ENCODE measurements at regions not wholly inside any gene's neighbourhood (a gene's known extent, or its start where the extent isn't known, plus 50 kb on each side); places are given as distances from the start of the nearest gene placed in this dataset.
"Not testable (repeated sequence)": the region's sequence is repeated elsewhere in the genome, so short reads cannot be mapped to it uniquely, and the experiment has no call there.

DNA sequence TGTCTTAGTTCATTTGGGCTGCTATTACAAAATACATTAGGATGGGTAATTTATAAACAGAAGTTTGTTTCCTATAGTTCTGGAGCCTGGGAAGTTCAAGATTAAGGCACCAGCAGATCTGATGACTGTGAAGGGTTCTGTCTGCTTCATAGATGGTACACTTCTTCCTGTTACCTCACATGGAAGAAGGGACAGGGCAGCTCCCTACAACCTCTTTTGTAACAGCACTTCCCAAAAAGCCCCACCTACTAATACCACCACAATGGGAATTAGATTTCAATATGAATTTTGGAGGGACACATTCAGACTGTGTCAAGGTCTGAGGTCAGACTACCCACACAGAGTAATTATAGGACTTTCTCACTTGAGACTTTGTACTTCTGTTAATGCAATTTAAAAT lies 260.3 kb downstream of the ARHGAP12 start:
- Histone ChIP-seq H3K36me3 (ENCODE audit: control insufficient read depth, low read length) (no peaks in the 10 kb centered on the region), H3K9me3 (ENCODE audit: control insufficient read depth, insufficient read depth, low read length) (no peaks in the 10 kb centered on the region), H3K4me3 (ENCODE audit: low read length) (no peak overlapping the region), H4K20me1 (ENCODE audit: control insufficient read depth, insufficient read depth, low read depth, low read length) (no peaks in the 10 kb centered on the region), H3K4me1 (ENCODE audit: control insufficient read depth, low read length) (no peaks in the 10 kb centered on the region), H3K79me2 (ENCODE audit: control insufficient read depth, low read length) (no peaks in the 10 kb centered on the region), H3K4me2 (ENCODE audit: low read length) (no peak overlapping the region), H3K27me3 (ENCODE audit: control insufficient read depth, low read length) (peaks cover 4% of the 10 kb centered on the region; the same call in 1 of the 2 replicates), H3K27ac (ENCODE audit: low read depth, low read length) (no peak overlapping the region), H3F3A (ENCODE audit: control insufficient read depth, insufficient read depth) (no peaks in the 10 kb centered on the region), H3K9me2 (replicated peaks; ENCODE audit: control insufficient read depth, low read length) (no peaks in the 10 kb centered on the region)
- no peak for TF ChIP-seq EZH2phosphoT487 (IDR thresholded peaks at IDR 0.05; ENCODE audit: borderline replicate concordance, low read length)
- TF ChIP-seq, protein P1, sequence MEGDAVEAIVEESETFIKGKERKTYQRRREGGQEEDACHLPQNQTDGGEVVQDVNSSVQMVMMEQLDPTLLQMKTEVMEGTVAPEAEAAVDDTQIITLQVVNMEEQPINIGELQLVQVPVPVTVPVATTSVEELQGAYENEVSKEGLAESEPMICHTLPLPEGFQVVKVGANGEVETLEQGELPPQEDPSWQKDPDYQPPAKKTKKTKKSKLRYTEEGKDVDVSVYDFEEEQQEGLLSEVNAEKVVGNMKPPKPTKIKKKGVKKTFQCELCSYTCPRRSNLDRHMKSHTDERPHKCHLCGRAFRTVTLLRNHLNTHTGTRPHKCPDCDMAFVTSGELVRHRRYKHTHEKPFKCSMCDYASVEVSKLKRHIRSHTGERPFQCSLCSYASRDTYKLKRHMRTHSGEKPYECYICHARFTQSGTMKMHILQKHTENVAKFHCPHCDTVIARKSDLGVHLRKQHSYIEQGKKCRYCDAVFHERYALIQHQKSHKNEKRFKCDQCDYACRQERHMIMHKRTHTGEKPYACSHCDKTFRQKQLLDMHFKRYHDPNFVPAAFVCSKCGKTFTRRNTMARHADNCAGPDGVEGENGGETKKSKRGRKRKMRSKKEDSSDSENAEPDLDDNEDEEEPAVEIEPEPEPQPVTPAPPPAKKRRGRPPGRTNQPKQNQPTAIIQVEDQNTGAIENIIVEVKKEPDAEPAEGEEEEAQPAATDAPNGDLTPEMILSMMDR (IDR thresholded peaks at IDR 0.05; ENCODE audit: low read depth, low read length, poor library complexity, severe bottlenecking): no peak

DNA sequence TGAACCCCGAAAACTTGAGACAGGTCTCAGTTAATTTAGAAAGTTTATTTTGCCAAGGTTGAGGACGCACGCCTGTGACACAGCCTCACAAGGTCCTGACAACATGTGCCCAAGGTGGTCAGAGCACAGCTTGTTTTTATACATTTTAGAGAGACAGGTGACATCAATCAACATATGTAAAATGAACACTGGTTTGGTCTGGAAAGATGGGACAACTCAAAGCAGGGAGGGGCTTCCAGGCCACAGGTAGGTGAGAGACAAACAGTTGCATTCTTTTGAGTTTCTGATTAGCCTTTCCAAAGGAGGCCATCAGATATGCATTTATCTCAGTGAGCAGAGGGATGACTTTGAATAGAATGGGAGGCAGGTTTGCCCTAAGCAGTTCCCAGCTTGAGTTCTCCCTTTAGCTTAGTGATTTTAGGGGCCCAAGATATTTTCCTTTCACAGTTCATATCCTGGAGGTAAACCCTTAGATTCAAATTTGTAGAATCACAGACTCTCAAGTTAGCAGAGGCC lies 262.8 kb downstream of the ARHGAP12 start:
- not testable (repeated sequence) for H3K4me1 ChIP-seq (ENCODE audit: control insufficient read depth, low read length); H3K9me3 ChIP-seq (ENCODE audit: control insufficient read depth, insufficient read depth, low read length); H3K9me2 ChIP-seq (replicated peaks; ENCODE audit: control insufficient read depth, low read length); H4K20me1 ChIP-seq (ENCODE audit: control insufficient read depth, insufficient read depth, low read depth, low read length); H3F3A ChIP-seq (ENCODE audit: control insufficient read depth, insufficient read depth); H3K27ac ChIP-seq (ENCODE audit: low read depth, low read length); H3K27me3 ChIP-seq (ENCODE audit: control insufficient read depth, low read length); H3K4me3 ChIP-seq (ENCODE audit: low read length); H3K79me2 ChIP-seq (ENCODE audit: control insufficient read depth, low read length); H3K4me2 ChIP-seq (ENCODE audit: low read length); H3K36me3 ChIP-seq (ENCODE audit: control insufficient read depth, low read length)

DNA sequence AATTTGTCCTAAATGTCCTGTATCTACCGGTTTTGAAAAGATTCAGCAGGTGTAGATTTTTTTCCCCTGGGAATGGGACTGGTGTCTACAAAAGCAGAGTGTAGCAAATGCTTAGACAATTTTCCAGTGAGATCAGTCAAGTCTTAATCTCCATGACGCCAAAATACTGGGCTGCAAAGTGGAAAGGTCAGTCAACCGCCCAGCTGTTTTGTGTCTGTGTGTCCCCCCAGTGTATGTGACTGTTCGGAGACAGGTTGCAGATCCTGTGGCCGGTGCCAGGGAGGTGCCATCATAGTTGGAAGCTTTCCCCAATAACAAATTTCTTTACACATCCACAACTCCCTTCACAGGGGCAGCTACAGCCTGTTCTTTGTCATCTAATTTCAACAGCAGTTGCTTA lies 263.8 kb downstream of the ARHGAP12 start:
- Histone ChIP-seq H3K36me3 (ENCODE audit: control insufficient read depth, low read length) (no peaks in the 10 kb centered on the region), H3F3A (ENCODE audit: control insufficient read depth, insufficient read depth) (no peaks in the 10 kb centered on the region), H3K4me3 (ENCODE audit: low read length) (no peak overlapping the region), H4K20me1 (ENCODE audit: control insufficient read depth, insufficient read depth, low read depth, low read length) (no peaks in the 10 kb centered on the region), H3K79me2 (ENCODE audit: control insufficient read depth, low read length) (no peaks in the 10 kb centered on the region), H3K4me2 (ENCODE audit: low read length) (no peak overlapping the region), H3K9me2 (replicated peaks; ENCODE audit: control insufficient read depth, low read length) (no peaks in the 10 kb centered on the region), H3K4me1 (ENCODE audit: control insufficient read depth, low read length) (no peaks in the 10 kb centered on the region), H3K27ac (ENCODE audit: low read depth, low read length) (no peak overlapping the region), H3K9me3 (ENCODE audit: control insufficient read depth, insufficient read depth, low read length) (no peaks in the 10 kb centered on the region), H3K27me3 (ENCODE audit: control insufficient read depth, low read length) (peaks cover 3% of the 10 kb centered on the region; the same call in 1 of the 2 replicates)
- no peak for TF ChIP-seq EZH2phosphoT487 (IDR thresholded peaks at IDR 0.05; ENCODE audit: borderline replicate concordance, low read length)
- TF ChIP-seq, protein P1 (IDR thresholded peaks at IDR 0.05; ENCODE audit: low read depth, low read length, poor library complexity, severe bottlenecking): no peak

DNA sequence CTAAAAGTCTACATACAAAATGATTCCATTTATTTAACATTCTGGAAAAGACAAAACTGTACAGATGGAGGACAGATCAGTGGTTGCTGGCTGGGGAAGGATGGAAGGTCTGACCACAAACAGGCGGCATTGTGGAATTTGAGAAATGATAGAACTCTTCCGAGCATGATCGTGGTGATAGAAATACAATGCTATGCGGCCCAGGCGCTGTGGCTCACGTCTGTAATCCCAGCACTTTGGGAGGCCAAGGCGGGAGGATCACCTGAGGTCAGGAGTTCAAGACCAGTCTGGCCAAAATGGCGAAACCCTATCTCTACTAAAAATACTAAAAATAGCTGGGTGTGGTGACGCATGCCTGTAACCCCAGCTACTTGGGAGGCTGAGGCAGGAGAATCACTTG lies 264.6 kb downstream of the ARHGAP12 start:
- not testable (repeated sequence) for H3K79me2 ChIP-seq (ENCODE audit: control insufficient read depth, low read length); H3K27me3 ChIP-seq (ENCODE audit: control insufficient read depth, low read length); H3K9me3 ChIP-seq (ENCODE audit: control insufficient read depth, insufficient read depth, low read length); H3K4me3 ChIP-seq (ENCODE audit: low read length); H3F3A ChIP-seq (ENCODE audit: control insufficient read depth, insufficient read depth); H3K27ac ChIP-seq (ENCODE audit: low read depth, low read length); H4K20me1 ChIP-seq (ENCODE audit: control insufficient read depth, insufficient read depth, low read depth, low read length); H3K4me2 ChIP-seq (ENCODE audit: low read length); H3K36me3 ChIP-seq (ENCODE audit: control insufficient read depth, low read length); H3K9me2 ChIP-seq (replicated peaks; ENCODE audit: control insufficient read depth, low read length); H3K4me1 ChIP-seq (ENCODE audit: control insufficient read depth, low read length)
